IPS DF 6.9 (cell line): ENCODE measurements at regions not wholly inside any gene's neighbourhood (a gene's known extent, or its start where the extent isn't known, plus 50 kb on each side); places are given as distances from the start of the nearest gene placed in this dataset.
"Not testable (repeated sequence)": the region's sequence is repeated elsewhere in the genome, so short reads cannot be mapped to it uniquely, and the experiment has no call there.

Experiments used
- DNase-seq: peaks from one replicate; pipeline ENCODE4 v3.0.0-alpha.2; 2013; ENCODE audit warnings: low read depth, low spot score
- H3K27ac ChIP-seq: one replicate; pipeline ENCODE4 v1.5.1; 2013; ENCODE audit warnings: low read length, control low read depth
- H3K27me3 ChIP-seq: 2 replicates; pipeline ENCODE4 v1.6.1; 2013; ENCODE audit warnings: mild to moderate bottlenecking, low read length; ENCODE audit not compliant: control insufficient read depth, insufficient read depth
- H3K36me3 ChIP-seq: 2 replicates; pipeline ENCODE4 v1.6.1; 2013; ENCODE audit warnings: low read length; ENCODE audit not compliant: control insufficient read depth, insufficient read depth
- H3K4me1 ChIP-seq: 2 replicates; pipeline ENCODE4 v1.6.1; 2013; ENCODE audit warnings: low read length; ENCODE audit not compliant: control insufficient read depth, insufficient read depth
- H3K4me3 ChIP-seq: 2 replicates; pipeline ENCODE4 v1.5.1; 2013; ENCODE audit warnings: mild to moderate bottlenecking, low read length
- H3K9me3 ChIP-seq: 2 replicates; pipeline ENCODE4 v1.6.1; 2013; ENCODE audit warnings: low read length, inconsistent platforms; ENCODE audit not compliant: control insufficient read depth, insufficient read depth
- WGBS: extraction: QIAGEN DNeasy Blood & Tissue Kit; methylation state at CpG from one replicate; pipeline ENCODE4 v1.1.7; 2013; ENCODE audit warnings: mixed read lengths, missing lambda C conversion rate; ENCODE audit not compliant: insufficient read length, insufficient coverage; 5-methylcytosine and 5-hydroxymethylcytosine counted together

DNA sequence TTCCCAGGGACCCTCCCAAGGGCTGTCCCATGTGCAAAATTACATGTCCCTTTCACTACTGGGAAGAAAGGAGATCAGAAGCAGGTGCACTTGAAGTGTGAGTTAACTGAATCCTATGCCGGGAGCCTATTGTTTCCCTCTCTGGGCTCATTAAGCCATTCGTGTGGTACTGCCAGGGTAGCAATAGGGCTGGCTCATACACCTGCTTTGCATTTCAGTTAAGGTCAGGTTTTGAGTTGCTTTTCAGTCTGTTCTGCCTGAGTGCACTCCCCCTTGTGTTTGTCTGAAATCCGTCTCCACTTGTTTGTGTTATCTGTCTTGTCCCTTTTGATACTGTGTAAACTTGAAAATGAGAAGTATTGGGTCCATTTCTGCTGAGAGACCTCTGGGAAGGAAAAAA, 1232.6 kb upstream of the NRXN1 start:
- Histone ChIP-seq H3K27ac (no peak overlapping the region), H3K4me3 (no peak overlapping the region), H3K4me1 (no peaks in the 10 kb centered on the region), H3K27me3 (no peaks in the 10 kb centered on the region), H3K36me3 (no peaks in the 10 kb centered on the region), H3K9me3 (no peaks in the 10 kb centered on the region)
- WGBS, result no CpG with 5 or more reads among the region's 3 CpGs
- no peak for DNase-seq

DNA sequence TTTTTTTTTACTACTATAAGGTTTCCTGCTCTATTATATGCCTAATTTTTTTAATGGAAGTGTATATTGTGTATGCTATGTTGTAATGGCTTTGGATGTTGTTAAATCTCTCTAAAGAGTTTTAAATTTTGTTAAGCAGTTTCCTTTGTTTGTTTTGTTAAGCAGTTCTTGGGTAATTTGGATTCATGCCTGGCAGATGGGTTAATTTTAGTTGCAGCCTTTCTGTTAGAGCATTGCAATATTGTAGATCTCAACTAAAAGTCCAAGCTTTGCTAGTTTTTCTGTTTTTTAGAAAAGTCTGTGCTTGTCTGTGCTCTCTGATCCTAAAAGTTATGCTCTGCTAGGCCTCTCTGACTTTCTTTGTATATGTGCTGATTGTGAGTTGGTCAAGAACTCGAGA, 1229.0 kb upstream of the NRXN1 start:
- no peak for DNase-seq
- no peaks in the 10 kb centered on the region for H3K4me1 ChIP-seq
- no peak overlapping the region for H3K27ac ChIP-seq
- H3K4me3 ChIP-seq, result no peak overlapping the region
- no CpG with 5 or more reads among the region's 1 CpG for WGBS
- no peaks in the 10 kb centered on the region for H3K36me3 ChIP-seq
- no peaks in the 10 kb centered on the region for H3K27me3 ChIP-seq
- no peaks in the 10 kb centered on the region for H3K9me3 ChIP-seq

DNA sequence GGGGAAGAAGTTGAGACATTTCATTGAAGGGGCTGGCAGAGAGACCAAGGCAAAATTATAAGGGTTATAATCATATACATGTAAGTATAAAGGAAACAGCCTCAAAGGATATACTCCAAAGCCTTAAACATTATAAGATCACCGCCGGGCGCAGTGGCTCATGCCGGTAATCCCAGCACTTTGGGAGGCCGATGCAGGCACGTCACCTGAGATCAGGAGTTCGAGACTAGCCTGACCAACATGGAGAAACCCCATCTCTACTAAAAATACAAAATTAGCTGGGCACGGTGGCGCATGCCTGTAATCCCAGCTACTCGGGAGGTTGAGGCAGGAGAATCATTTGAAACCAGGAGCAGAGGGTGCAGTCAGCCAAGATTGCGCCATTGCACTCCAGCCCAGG, 1227.0 kb upstream of the NRXN1 start:
- DNase-seq, H3K27ac ChIP-seq, H3K9me3 ChIP-seq, H3K27me3 ChIP-seq, H3K4me3 ChIP-seq, H3K4me1 ChIP-seq, H3K36me3 ChIP-seq: not testable (repeated sequence)
- no CpG with 5 or more reads among the region's 11 CpGs for WGBS

DNA sequence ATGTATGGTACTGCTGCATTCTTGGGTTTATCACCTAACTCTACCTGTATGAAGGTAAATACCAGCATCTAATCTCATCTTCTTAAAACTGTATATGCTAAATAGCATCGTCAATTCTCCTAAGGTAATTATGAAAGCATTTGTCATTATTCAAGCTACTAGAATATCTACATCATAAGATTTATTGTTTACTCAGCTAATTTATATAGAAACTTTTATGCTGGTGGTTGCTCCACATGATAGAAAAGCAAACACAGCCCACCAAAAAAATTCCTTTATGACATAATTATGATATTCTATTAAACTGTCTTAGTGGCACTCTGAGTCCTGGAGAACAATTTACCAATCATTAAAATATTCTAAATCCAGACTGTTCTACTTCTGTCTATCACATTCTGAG, 1226.1 kb upstream of the NRXN1 start:
- Histone ChIP-seq H3K27ac (no peak overlapping the region), H3K9me3 (no peaks in the 10 kb centered on the region; the same call in 1 of the 2 replicates), H3K4me3 (no peak overlapping the region), H3K4me1 (no peaks in the 10 kb centered on the region; the same call in 1 of the 2 replicates), H3K27me3 (no peaks in the 10 kb centered on the region), H3K36me3 (no peaks in the 10 kb centered on the region)
- WGBS, result no CpG with 5 or more reads among the region's 1 CpG
- no peak for DNase-seq

DNA sequence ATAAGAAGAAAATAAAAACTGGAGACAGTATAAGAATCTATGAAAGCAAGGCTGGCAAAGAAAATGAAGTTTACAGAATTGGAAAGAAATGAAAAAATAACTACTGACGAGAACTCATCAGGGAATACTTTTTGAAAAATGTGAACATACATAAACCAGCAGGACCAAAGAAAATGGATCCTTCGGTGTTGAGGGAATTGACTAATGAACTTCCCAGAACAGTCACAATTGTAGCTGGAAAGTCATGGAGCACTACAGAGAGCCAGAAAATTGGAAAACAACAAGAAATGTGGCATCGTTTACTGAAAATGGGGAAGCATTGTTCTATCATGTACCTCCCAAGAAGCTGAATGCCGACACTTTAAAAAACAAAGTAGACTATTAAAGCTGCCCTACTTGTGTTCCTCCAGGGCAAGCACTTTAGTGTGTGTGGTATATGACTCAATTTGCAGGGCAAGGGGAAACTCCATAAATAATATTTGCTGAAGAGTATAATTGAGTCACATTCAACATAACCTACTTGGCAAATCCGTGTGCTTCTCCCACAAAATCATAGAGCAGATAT, 1221.6 kb upstream of the NRXN1 start:
- no peak overlapping the region for H3K4me3 ChIP-seq
- no CpG with 5 or more reads among the region's 5 CpGs for WGBS
- no peak for DNase-seq

DNA sequence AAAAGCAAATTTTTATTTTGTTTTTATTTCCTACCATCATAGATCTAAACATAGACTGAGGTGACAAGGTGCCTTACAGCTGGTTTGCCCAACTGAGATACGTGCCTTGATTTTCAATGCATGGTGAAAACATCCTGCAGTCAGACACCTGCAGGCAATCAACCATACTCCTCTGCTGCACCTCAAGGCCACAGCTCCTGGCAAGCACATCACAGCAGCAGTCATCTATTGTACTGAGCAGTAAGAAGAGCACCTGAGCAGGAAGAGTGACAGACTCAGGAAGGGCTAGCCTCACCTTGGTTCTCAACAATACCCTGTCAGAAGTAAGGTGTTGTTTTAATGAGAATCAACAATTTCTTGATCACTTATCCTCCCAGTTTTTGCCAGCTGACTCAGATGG, 1206.8 kb upstream of the NRXN1 start:
- no CpG with 5 or more reads among the region's 1 CpG for WGBS
- no peak overlapping the region for H3K27ac ChIP-seq
- H3K36me3 ChIP-seq, result no peaks in the 10 kb centered on the region
- H3K4me1 ChIP-seq, result peaks cover 2% of the 10 kb centered on the region; the same call in 1 of the 2 replicates
- no peaks in the 10 kb centered on the region for H3K9me3 ChIP-seq
- no peak overlapping the region for H3K4me3 ChIP-seq
- no peak for DNase-seq
- no peaks in the 10 kb centered on the region for H3K27me3 ChIP-seq

More for the DNA sequence above, 1221.6 kb upstream of the NRXN1 start:
- H3K36me3 ChIP-seq, result no peaks in the 10 kb centered on the region
- H3K4me1 ChIP-seq, result no peaks in the 10 kb centered on the region; the same call in 1 of the 2 replicates
- no peak overlapping the region for H3K27ac ChIP-seq
- H3K9me3 ChIP-seq, result no peaks in the 10 kb centered on the region; the same call in 1 of the 2 replicates
- no peaks in the 10 kb centered on the region for H3K27me3 ChIP-seq

DNA sequence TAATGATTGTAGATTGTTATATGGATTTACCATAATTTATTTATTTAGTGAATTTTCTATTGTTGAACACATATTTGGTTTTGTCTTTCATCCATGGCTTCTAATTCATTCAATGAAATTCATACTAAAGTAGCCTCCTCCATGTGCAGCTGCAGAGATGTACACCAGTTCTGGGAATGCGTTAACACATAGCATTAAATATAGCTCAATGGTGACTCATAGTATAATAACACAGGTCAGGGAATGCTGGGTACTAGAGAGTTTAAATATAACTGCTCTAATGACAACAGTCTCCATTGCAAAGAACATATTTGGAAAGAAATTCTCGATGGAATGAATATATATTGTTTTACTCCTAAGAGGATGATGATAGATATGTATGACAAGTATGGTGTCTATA, 1190.2 kb upstream of the NRXN1 start:
- Histone ChIP-seq H3K27me3 (no peaks in the 10 kb centered on the region), H3K4me1 (no peaks in the 10 kb centered on the region), H3K36me3 (no peaks in the 10 kb centered on the region), H3K27ac (no peak overlapping the region), H3K4me3 (no peak overlapping the region), H3K9me3 (no peaks in the 10 kb centered on the region)
- no CpG with 5 or more reads among the region's 2 CpGs for WGBS
- DNase-seq, result no peak

DNA sequence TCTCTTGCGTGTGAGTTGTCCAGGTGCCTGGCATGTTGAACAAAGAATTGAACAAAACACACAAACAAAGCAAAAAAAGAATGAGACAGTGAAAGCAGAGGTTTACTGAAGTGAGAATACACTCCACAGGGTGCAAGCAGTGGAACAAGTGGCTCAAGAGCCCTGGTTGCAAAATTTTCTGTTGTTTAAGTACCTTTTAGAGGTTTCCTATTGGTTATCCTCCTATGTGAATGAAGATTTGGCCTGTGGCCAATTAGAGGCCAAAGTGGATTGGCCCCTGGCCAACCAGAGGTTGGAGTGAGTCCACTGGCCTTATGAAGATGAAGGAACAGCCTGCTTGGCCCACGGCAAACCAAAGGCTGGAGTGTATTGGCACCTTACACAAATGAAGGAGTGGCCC, 1188.5 kb upstream of the NRXN1 start:
- H3K27me3 ChIP-seq, result no peaks in the 10 kb centered on the region
- H3K27ac ChIP-seq, result no peak overlapping the region
- no CpG with 5 or more reads among the region's 2 CpGs for WGBS
- H3K36me3 ChIP-seq, result no peaks in the 10 kb centered on the region
- no peak overlapping the region for H3K4me3 ChIP-seq
- no peaks in the 10 kb centered on the region for H3K4me1 ChIP-seq
- no peaks in the 10 kb centered on the region for H3K9me3 ChIP-seq
- DNase-seq, result no peak

DNA sequence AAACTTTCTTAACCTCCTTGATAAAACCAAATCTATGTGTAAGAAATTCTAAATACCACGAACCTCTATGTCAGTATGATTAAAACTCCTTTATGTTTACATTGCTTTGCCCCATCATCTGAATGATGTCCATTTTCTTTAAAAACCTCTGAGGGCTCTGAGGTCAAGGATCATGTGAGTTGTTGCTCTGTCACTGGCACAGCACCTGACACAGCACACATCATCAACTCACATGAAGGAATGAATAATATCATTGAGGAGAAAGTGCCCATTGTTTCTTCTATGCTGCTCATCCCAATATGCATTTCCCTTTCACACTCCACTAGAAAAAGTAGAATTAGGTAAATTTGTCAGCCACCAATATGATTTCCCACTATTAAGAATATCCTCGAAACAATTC, 1178.7 kb upstream of the NRXN1 start:
- no peak overlapping the region for H3K27ac ChIP-seq
- no peaks in the 10 kb centered on the region for H3K9me3 ChIP-seq
- DNase-seq, result no peak
- no peak overlapping the region for H3K4me3 ChIP-seq
- WGBS, result no CpG with 5 or more reads among the region's 2 CpGs
- H3K36me3 ChIP-seq, result no peaks in the 10 kb centered on the region
- H3K27me3 ChIP-seq, result no peaks in the 10 kb centered on the region
- no peaks in the 10 kb centered on the region for H3K4me1 ChIP-seq

DNA sequence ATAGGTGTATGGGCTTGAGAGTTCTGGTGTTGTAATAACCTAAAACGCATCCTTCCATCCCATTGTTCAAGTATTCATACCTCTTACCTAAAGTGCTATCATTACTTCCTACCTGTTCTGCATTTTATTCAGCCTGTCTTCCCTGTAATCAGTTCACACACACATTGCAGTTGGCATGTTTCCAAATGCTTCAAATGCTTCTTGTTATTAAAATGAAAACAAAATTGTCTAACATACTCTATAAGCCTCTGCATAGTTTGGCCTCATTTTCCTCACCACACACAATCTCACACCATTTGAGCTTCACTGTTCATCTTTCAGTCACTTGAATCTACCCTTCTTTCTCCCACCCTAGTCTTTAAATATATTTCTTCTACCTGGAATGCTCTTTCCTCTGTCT, 1178.2 kb upstream of the NRXN1 start:
- Histone ChIP-seq H3K27ac (no peak overlapping the region), H3K9me3 (no peaks in the 10 kb centered on the region), H3K27me3 (no peaks in the 10 kb centered on the region), H3K36me3 (no peaks in the 10 kb centered on the region), H3K4me3 (no peak overlapping the region), H3K4me1 (no peaks in the 10 kb centered on the region)
- DNase-seq, result no peak
- no CpG with 5 or more reads among the region's 1 CpG for WGBS

DNA sequence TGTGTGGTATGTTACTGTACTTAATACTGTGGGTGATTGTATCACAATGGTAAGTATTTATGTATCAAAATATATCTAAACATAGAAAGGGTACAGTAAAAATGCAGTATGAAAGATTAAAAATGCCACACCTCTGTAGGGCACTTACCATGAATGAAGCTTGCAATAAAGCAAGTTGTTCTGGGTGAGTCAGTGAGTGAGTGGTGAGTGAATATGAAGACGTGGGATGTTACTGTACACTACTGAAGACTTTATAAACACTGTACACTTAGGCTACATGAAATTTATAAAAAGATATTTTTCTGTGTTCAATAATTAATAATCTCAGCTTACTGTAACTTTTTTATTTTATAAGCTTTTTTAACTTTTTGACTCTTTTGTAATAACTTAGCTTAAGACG, 1162.4 kb upstream of the NRXN1 start:
- Histone ChIP-seq H3K4me3 (no peak overlapping the region), H3K36me3 (no peaks in the 10 kb centered on the region), H3K9me3 (no peaks in the 10 kb centered on the region), H3K27ac (no peak overlapping the region), H3K4me1 (no peaks in the 10 kb centered on the region), H3K27me3 (no peaks in the 10 kb centered on the region)
- DNase-seq, result no peak
- WGBS, result no CpG with 5 or more reads among the region's 2 CpGs
